A549 (cell line): ENCODE measurements at regions not wholly inside any gene's neighbourhood (a gene's known extent, or its start where the extent isn't known, plus 50 kb on each side); places are given as distances from the start of the nearest gene placed in this dataset.

Source experiments
- ATAC-seq, 2 experiments: fragments of 200-7000 bp in 1 of 2; fragments of >200 bp in 1 of 2; cut with Nextera tagmentation in 1 of 2; cut with Tn5 transposase in 1 of 2; 3 replicates each; pipeline versions ENCODE4 v1.8.0 to v1.9.1; 2018 to 2020; ENCODE audit warnings: mild to moderate bottlenecking in 1 of 2, moderate library complexity in 1 of 2
- CTCF ChIA-PET: fragments of 300-600 bp; sonication (Branson Sonifier 250); formaldehyde crosslinking; extraction: SDS; loops from one replicate; lab custom pipeline; 2021; ENCODE audit warnings: antibody characterized with exemption, inconsistent platforms; lab: Yijun Ruan, JAX
- POLR2A ChIA-PET: fragments of 350-600 bp; formaldehyde crosslinking; extraction: SDS; loops from one replicate; lab custom pipeline; 2021; ENCODE audit warnings: antibody characterized with exemption, inconsistent platforms; lab: Yijun Ruan, JAX
- DNase-seq, 2 experiments: peaks; one replicate each; pipeline versions ENCODE4 v3.0.0 to v3.0.0-alpha.2; 2011 to 2016; ENCODE audit warnings: low read depth in 1 of 2, low spot score in 1 of 2
- FAIRE-seq: peaks from 2 replicates; lab custom pipeline; 2011; peaks lifted over from hg19 to GRCh38; lab: Jason Lieb, UNC
- H3K27ac ChIP-seq, 2 experiments: fragments of >200 bp; sonication (Bioruptor Twin); formaldehyde crosslinking; 3 replicates each; pipeline ENCODE4 v1.5.1; 2016 to 2017
- H3K4me1 ChIP-seq: fragments of >200 bp; sonication (Bioruptor Twin); formaldehyde crosslinking; 3 replicates; pipeline ENCODE4 v1.6.1; 2016
- H3K4me2 ChIP-seq: fragments of >200 bp; sonication (Bioruptor Twin); formaldehyde crosslinking; 3 replicates; pipeline ENCODE4 v1.6.1; 2016
- H3K4me3 ChIP-seq: fragments of >200 bp; sonication (Bioruptor Twin); formaldehyde crosslinking; 3 replicates; pipeline ENCODE4 v1.5.1; 2016
- H3K9me3 ChIP-seq: fragments of >200 bp; sonication (Bioruptor Twin); formaldehyde crosslinking; 3 replicates; pipeline ENCODE4 v1.6.1; 2016
- CBX2 ChIP-seq: fragments of 200-600 bp; sonication (generic); IDR thresholded peaks from 2 replicates; pipeline ENCODE4 v1.6.1; 2016; ENCODE audit warnings: low read depth, mild to moderate bottlenecking, borderline replicate concordance
- CEBPB ChIP-seq, 2 experiments: fragments of >200 bp in 1 of 2; sonication (Bioruptor Twin) in 1 of 2; formaldehyde crosslinking in 1 of 2; IDR thresholded peaks; 2 replicates each; pipeline ENCODE4 v1.6.1; 2012 to 2016
- CHD4 ChIP-seq: fragments of 200-600 bp; sonication (generic); IDR thresholded peaks from 2 replicates; pipeline ENCODE4 v1.6.1; 2016; ENCODE audit warnings: antibody characterized with exemption, mild to moderate bottlenecking, borderline replicate concordance
- ESRRA ChIP-seq: fragments of 150-350 bp; IDR thresholded peaks from 2 replicates; pipeline ENCODE4 v1.6.1; 2014; ENCODE audit warnings: mild to moderate bottlenecking, low read length, borderline replicate concordance
- GATA3 ChIP-seq: IDR thresholded peaks from 2 replicates; pipeline ENCODE4 v1.6.1; 2012; ENCODE audit warnings: borderline replicate concordance
- HOXB13 ChIP-seq: fragments of 250-450 bp; sonication (Bioruptor Pico); IDR thresholded peaks from 2 replicates; pipeline ENCODE4 v1.5.0; 2020; ENCODE audit warnings: low read depth, mild to moderate bottlenecking, moderate library complexity
- HOXB5 ChIP-seq: fragments of 250-450 bp; sonication (Bioruptor Pico); IDR thresholded peaks from 2 replicates; pipeline ENCODE4 v1.5.0; 2020; ENCODE audit warnings: mild to moderate bottlenecking, moderate library complexity
- JUN ChIP-seq, 2 experiments: fragments of >200 bp; sonication (Bioruptor Twin); formaldehyde crosslinking; IDR thresholded peaks; 2 replicates in 1 of 2; 3 replicates in 1 of 2; pipeline ENCODE4 v1.6.1; 2016 to 2017
- KDM1A ChIP-seq: fragments of 200-600 bp; sonication (generic); IDR thresholded peaks from 2 replicates; pipeline ENCODE4 v1.6.1; 2016; ENCODE audit warnings: low read depth, mild to moderate bottlenecking
- KDM5A ChIP-seq: fragments of 200-600 bp; sonication (generic); IDR thresholded peaks from 2 replicates; pipeline ENCODE4 v1.6.1; 2016; ENCODE audit warnings: antibody characterized with exemption, mild to moderate bottlenecking
- MAFK ChIP-seq: fragments of 450-650 bp; IDR thresholded peaks from 2 replicates; pipeline ENCODE4 v1.6.1; 2014; ENCODE audit not compliant: partially characterized antibody
- NPAS2 ChIP-seq: fragments of 250-450 bp; sonication (Bioruptor Pico); IDR thresholded peaks from 2 replicates; pipeline ENCODE4 v1.8.0; 2022; ENCODE audit warnings: mild to moderate bottlenecking, moderate library complexity, borderline replicate concordance
- PHF8 ChIP-seq: fragments of 200-600 bp; sonication (generic); IDR thresholded peaks from 2 replicates; pipeline ENCODE4 v1.6.1; 2016; ENCODE audit warnings: low read depth, mild to moderate bottlenecking, antibody characterized with exemption, moderate library complexity, borderline replicate concordance
- RARB ChIP-seq: fragments of 250-450 bp; sonication (Bioruptor Pico); IDR thresholded peaks from 2 replicates; pipeline ENCODE4 v1.8.0; 2021; ENCODE audit warnings: mild to moderate bottlenecking, moderate library complexity
- RCOR1 ChIP-seq: fragments of 150-350 bp; IDR thresholded peaks from 2 replicates; pipeline ENCODE4 v1.6.1; 2014; ENCODE audit warnings: antibody characterized with exemption, low read length, low read depth
- RFX5 ChIP-seq: fragments of 450-650 bp; IDR thresholded peaks from 2 replicates; pipeline ENCODE4 v1.7.1; 2014; ENCODE audit warnings: antibody characterized with exemption, mild to moderate bottlenecking, moderate library complexity
- SREBF2 ChIP-seq: fragments of 450-650 bp; IDR thresholded peaks from 2 replicates; pipeline ENCODE4 v1.6.1; 2014; ENCODE audit warnings: mild to moderate bottlenecking, moderate library complexity
- TP53 ChIP-seq: fragments of 250-450 bp; sonication (Bioruptor Pico); IDR thresholded peaks from 2 replicates; pipeline ENCODE4 v1.5.0; 2021; ENCODE audit warnings: mild to moderate bottlenecking, moderate library complexity
- USF2 ChIP-seq: fragments of 450-650 bp; IDR thresholded peaks from 2 replicates; pipeline ENCODE4 v1.6.1; 2014; ENCODE audit warnings: antibody characterized with exemption
- ZC3H11A ChIP-seq: fragments of 450-650 bp; IDR thresholded peaks from 2 replicates; pipeline ENCODE4 v1.6.1; 2014; ENCODE audit warnings: antibody characterized with exemption, mild to moderate bottlenecking
- ZFP36 ChIP-seq: fragments of 450-650 bp; IDR thresholded peaks from 2 replicates; pipeline ENCODE4 v1.6.1; 2014; ENCODE audit warnings: borderline replicate concordance; ENCODE audit not compliant: partially characterized antibody
- WGBS: methylation state at CpG from one replicate; pipeline ENCODE4 v1.1.6; 2017; ENCODE audit errors: missing lambda C conversion rate; 5-methylcytosine and 5-hydroxymethylcytosine counted together
- TF ChIP-seq, protein P1 (sequence below): fragments of >200 bp; sonication (Bioruptor Twin); formaldehyde crosslinking; IDR thresholded peaks from 3 replicates; pipeline ENCODE4 v1.5.1; 2016
- TF ChIP-seq, protein P2 (sequence below): fragments of >200 bp; sonication (Bioruptor Twin); formaldehyde crosslinking; IDR thresholded peaks from 3 replicates; pipeline ENCODE4 v1.6.1; 2016
- TF ChIP-seq, protein P3 (sequence below): fragments of 250-450 bp; sonication (Bioruptor Pico); IDR thresholded peaks from 2 replicates; pipeline ENCODE4 v1.5.0; 2020; ENCODE audit warnings: low read depth, mild to moderate bottlenecking, moderate library complexity
- TF ChIP-seq, protein P4 (sequence below): fragments of 200-600 bp; sonication (generic); IDR thresholded peaks from 2 replicates; pipeline ENCODE4 v1.6.1; 2016; ENCODE audit warnings: antibody characterized with exemption, mild to moderate bottlenecking, moderate library complexity
- TF ChIP-seq, protein P5 (sequence below): fragments of >200 bp; sonication (Bioruptor Twin); formaldehyde crosslinking; IDR thresholded peaks from 2 replicates; pipeline ENCODE4 v1.6.1; 2016

GRCh38 chr2:128765811-128766210, 447.1 kb upstream of the HS6ST1 start:
- H3K4me1 ChIP-seq, result no peaks in the 10 kb centered on the region
- FAIRE-seq (no peak), ATAC-seq (no peak), DNase-seq (no peak)
- no peaks in the 10 kb centered on the region for H3K9me3 ChIP-seq
- H3K4me3 ChIP-seq, result no peak overlapping the region
- WGBS, result 8% methylated on average over 3 of the region's 6 CpGs
- H3K4me2 ChIP-seq, result no peak overlapping the region
- POLR2A ChIA-PET, result no interaction called here
- CTCF ChIA-PET, result no interaction called here
- TF ChIP-seq MAFK (no peak), ESRRA (no peak), HOXB5 (CRISPR knock-in tag) (no peak), CBX2 (no peak), JUN (IDR thresholded peaks at IDR 0.05) (no peak), PHF8 (no peak), RFX5 (no peak), CHD4 (no peak), GATA3 (no peak), ZFP36 (no peak), TP53 (CRISPR knock-in tag) (no peak), ZC3H11A (no peak), RCOR1 (no peak)
- TF ChIP-seq, protein P1, sequence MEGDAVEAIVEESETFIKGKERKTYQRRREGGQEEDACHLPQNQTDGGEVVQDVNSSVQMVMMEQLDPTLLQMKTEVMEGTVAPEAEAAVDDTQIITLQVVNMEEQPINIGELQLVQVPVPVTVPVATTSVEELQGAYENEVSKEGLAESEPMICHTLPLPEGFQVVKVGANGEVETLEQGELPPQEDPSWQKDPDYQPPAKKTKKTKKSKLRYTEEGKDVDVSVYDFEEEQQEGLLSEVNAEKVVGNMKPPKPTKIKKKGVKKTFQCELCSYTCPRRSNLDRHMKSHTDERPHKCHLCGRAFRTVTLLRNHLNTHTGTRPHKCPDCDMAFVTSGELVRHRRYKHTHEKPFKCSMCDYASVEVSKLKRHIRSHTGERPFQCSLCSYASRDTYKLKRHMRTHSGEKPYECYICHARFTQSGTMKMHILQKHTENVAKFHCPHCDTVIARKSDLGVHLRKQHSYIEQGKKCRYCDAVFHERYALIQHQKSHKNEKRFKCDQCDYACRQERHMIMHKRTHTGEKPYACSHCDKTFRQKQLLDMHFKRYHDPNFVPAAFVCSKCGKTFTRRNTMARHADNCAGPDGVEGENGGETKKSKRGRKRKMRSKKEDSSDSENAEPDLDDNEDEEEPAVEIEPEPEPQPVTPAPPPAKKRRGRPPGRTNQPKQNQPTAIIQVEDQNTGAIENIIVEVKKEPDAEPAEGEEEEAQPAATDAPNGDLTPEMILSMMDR, result no peak
- TF ChIP-seq, protein P2, sequence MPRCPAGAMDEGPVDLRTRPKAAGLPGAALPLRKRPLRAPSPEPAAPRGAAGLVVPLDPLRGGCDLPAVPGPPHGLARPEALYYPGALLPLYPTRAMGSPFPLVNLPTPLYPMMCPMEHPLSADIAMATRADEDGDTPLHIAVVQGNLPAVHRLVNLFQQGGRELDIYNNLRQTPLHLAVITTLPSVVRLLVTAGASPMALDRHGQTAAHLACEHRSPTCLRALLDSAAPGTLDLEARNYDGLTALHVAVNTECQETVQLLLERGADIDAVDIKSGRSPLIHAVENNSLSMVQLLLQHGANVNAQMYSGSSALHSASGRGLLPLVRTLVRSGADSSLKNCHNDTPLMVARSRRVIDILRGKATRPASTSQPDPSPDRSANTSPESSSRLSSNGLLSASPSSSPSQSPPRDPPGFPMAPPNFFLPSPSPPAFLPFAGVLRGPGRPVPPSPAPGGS, result no peak
- no peak overlapping the region for H3K27ac ChIP-seq

DNA sequence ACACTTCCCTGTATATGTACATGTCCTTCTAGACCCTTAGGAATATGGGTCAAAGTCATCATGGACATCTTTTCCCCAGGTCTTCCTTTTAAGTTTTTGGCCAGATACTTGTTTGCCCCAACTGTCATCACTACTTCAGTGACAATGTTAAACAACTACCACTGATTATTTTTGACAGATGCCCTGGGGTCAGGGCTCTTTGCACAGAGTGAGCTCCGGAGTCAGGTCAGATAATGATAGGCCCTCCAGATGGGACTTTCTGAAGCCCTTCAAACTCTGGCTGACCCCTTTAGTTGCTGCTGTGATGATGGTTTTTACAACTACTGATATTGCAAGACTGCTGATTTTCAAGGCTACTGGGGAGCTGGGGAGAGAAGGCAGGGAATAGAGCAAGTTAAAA, 449.4 kb upstream of the HS6ST1 start:
- Histone ChIP-seq H3K4me1 (no peaks in the 10 kb centered on the region), H3K4me2 (no peak overlapping the region), H3K4me3 (no peak overlapping the region), H3K9me3 (no peaks in the 10 kb centered on the region), H3K27ac (no peak overlapping the region)
- TF ChIP-seq SREBF2 (no peak), KDM1A (no peak), GATA3 (no peak), CHD4 (no peak), CBX2 (no peak), HOXB5 (CRISPR knock-in tag) (no peak), CEBPB (IDR thresholded peaks at IDR 0.05) (no peak), ZFP36 (no peak), ESRRA (no peak), PHF8 (no peak), RARB (CRISPR knock-in tag) (no peak), KDM5A (no peak), NPAS2 (CRISPR knock-in tag) (no peak), TP53 (CRISPR knock-in tag) (no peak), HOXB13 (CRISPR knock-in tag) (no peak), USF2 (no peak)
- TF ChIP-seq, protein P3, sequence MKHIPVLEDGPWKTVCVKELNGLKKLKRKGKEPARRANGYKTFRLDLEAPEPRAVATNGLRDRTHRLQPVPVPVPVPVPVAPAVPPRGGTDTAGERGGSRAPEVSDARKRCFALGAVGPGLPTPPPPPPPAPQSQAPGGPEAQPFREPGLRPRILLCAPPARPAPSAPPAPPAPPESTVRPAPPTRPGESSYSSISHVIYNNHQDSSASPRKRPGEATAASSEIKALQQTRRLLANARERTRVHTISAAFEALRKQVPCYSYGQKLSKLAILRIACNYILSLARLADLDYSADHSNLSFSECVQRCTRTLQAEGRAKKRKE (CRISPR knock-in tag), result no peak
- TF ChIP-seq, protein P4, sequence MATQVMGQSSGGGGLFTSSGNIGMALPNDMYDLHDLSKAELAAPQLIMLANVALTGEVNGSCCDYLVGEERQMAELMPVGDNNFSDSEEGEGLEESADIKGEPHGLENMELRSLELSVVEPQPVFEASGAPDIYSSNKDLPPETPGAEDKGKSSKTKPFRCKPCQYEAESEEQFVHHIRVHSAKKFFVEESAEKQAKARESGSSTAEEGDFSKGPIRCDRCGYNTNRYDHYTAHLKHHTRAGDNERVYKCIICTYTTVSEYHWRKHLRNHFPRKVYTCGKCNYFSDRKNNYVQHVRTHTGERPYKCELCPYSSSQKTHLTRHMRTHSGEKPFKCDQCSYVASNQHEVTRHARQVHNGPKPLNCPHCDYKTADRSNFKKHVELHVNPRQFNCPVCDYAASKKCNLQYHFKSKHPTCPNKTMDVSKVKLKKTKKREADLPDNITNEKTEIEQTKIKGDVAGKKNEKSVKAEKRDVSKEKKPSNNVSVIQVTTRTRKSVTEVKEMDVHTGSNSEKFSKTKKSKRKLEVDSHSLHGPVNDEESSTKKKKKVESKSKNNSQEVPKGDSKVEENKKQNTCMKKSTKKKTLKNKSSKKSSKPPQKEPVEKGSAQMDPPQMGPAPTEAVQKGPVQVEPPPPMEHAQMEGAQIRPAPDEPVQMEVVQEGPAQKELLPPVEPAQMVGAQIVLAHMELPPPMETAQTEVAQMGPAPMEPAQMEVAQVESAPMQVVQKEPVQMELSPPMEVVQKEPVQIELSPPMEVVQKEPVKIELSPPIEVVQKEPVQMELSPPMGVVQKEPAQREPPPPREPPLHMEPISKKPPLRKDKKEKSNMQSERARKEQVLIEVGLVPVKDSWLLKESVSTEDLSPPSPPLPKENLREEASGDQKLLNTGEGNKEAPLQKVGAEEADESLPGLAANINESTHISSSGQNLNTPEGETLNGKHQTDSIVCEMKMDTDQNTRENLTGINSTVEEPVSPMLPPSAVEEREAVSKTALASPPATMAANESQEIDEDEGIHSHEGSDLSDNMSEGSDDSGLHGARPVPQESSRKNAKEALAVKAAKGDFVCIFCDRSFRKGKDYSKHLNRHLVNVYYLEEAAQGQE, result no peak
- TF ChIP-seq, protein P5, sequence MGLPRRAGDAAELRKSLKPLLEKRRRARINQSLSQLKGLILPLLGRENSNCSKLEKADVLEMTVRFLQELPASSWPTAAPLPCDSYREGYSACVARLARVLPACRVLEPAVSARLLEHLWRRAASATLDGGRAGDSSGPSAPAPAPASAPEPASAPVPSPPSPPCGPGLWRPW, result no peak
- TF ChIP-seq, protein P2, result no peak
- CTCF ChIA-PET, result no interaction called here
- WGBS, result 33% methylated on average over 1 of the region's 1 CpG
- ATAC-seq, result no peak
- DNase-seq, result no peak
- POLR2A ChIA-PET, result no interaction called here
- no peak for FAIRE-seq
